ENCODE measurements at regions not wholly inside any gene's neighbourhood (a gene's known extent, or its start where the extent isn't known, plus 50 kb on each side); places are given as distances from the start of the nearest gene placed in this dataset.

- DNase-seq (ENCODE audit: low spot score) = no peak
Observed at GRCh38 chr5:6872441-6873160, 159.4 kb downstream of the TENT4A start.

GRCh38 chr5:6873359-6873758 lies 160.1 kb downstream of the TENT4A start:
- DNase-seq (ENCODE audit: low spot score) = no peak

GRCh38 chr5:6875376-6875775 lies 162.1 kb downstream of the TENT4A start:
- DNase-seq (ENCODE audit: low spot score) = no peak

- DNase-seq (ENCODE audit: low spot score) = no peak
Observed at GRCh38 chr5:6877986-6878828, 165.0 kb downstream of the TENT4A start.

GRCh38 chr5:6885581-6885980 lies 172.3 kb downstream of the TENT4A start:
- no peak for DNase-seq (ENCODE audit: low spot score)

GRCh38 chr5:6886866-6887265 lies 173.6 kb downstream of the TENT4A start:
- DNase-seq (ENCODE audit: low spot score) = no peak

- DNase-seq (ENCODE audit: low spot score) = no peak
Observed at GRCh38 chr5:6889030-6889429, 175.8 kb downstream of the TENT4A start.

- no peak for DNase-seq (ENCODE audit: low spot score)
Observed at GRCh38 chr5:6899221-6899620, 186.0 kb downstream of the TENT4A start.

GRCh38 chr5:6900247-6901227 lies 187.3 kb downstream of the TENT4A start:
- DNase-seq (ENCODE audit: low spot score) = no peak

GRCh38 chr5:6902094-6902493 lies 188.9 kb downstream of the TENT4A start:
- DNase-seq (ENCODE audit: low spot score) = no peak

GRCh38 chr5:6902597-6902996 lies 189.4 kb downstream of the TENT4A start:
- DNase-seq (ENCODE audit: low spot score) = no peak

GRCh38 chr5:6903934-6904333 lies 190.7 kb downstream of the TENT4A start:
- no peak for DNase-seq (ENCODE audit: low spot score)

- DNase-seq (ENCODE audit: low spot score) = no peak
Observed at GRCh38 chr5:6904860-6905259, 191.6 kb downstream of the TENT4A start.

- no peak for DNase-seq (ENCODE audit: low spot score)
Observed at GRCh38 chr5:6905423-6905822, 192.2 kb downstream of the TENT4A start.

GRCh38 chr5:6905883-6906282 lies 192.7 kb downstream of the TENT4A start:
- no peak for DNase-seq (ENCODE audit: low spot score)

- DNase-seq (ENCODE audit: low spot score) = no peak
Observed at GRCh38 chr5:6907320-6907918, 194.2 kb downstream of the TENT4A start.

GRCh38 chr5:6909901-6910300 lies 196.7 kb downstream of the TENT4A start:
- no peak for DNase-seq (ENCODE audit: low spot score)

GRCh38 chr5:6910950-6911349 lies 197.7 kb downstream of the TENT4A start:
- DNase-seq (ENCODE audit: low spot score) = no peak

GRCh38 chr5:6914347-6914746 lies 201.1 kb downstream of the TENT4A start:
- no peak for DNase-seq (ENCODE audit: low spot score)

- no peak for DNase-seq (ENCODE audit: low spot score)
Observed at GRCh38 chr5:6915574-6915973, 202.3 kb downstream of the TENT4A start.

GRCh38 chr5:6918255-6918654 lies 205.0 kb downstream of the TENT4A start:
- DNase-seq (ENCODE audit: low spot score) = no peak
